ENCODE measurements at regions not wholly inside any gene's neighbourhood (a gene's known extent, or its start where the extent isn't known, plus 50 kb on each side); places are given as distances from the start of the nearest gene placed in this dataset.

- no peak for TF ChIP-seq ZNF394 (tag by site-specific recombination; IDR thresholded peaks at IDR 0.05; ENCODE audit: borderline replicate concordance)
- no peak for TF ChIP-seq ZNF561 (tag by site-specific recombination; IDR thresholded peaks at IDR 0.05; ENCODE audit: borderline replicate concordance)
Measured at GRCh38 chr10:123433539-123433938, 232.6 kb upstream of the GPR26 start (continued).

DNA sequence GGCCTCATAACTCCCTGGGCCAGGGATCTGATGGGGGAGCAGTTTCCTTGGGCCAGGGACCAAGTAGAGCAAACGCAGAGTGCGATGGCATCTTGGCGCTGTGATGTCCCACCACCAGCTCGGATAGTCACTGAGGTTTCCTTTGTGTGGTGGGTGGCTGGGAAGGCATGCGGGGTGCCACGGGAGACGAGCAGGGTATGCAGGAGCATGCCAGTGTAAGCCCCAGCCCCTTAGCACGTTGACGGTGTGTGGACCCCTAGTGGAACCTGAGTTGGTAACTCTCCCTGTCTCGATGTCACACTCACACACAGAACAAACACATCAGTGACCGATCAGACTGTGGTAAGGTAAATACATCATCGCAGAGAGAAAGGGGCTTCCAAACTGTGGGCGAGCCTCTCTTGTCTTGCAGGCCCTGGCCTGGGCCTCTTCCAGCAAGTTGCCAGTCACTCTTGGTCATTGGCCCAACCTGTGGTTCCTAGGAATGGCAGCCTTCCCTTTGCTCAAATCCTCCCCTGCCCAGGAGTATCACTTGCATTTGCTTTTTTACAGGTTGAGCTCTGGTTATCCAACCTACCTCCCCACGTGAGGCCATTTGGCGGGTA, 231.6 kb upstream of the GPR26 start:
- ChIA-PET CTCF (interaction anchor here (0.5 to 0.6 kb wide), 2 partner anchors 303 to 558 kb away, joined by 3 read pairs; no protein-coding TSS in a partner anchor), POLR2A (no interaction called here)
- Histone ChIP-seq H3K4me1 (ENCODE audit: control insufficient read depth, insufficient read depth, low read length) (no peaks in the 10 kb centered on the region), H3K36me3 (ENCODE audit: control insufficient read depth in 2 of 2, insufficient read depth in 1 of 2, low read length in 2 of 2) (no peaks in the 10 kb centered on the region), H3K27ac (ENCODE audit: extremely low read depth, low read depth, low read length) (no peak overlapping the region), H3K9me3 (ENCODE audit: control insufficient read depth, insufficient read depth, low read depth, low read length) (no peaks in the 10 kb centered on the region), H3K4me3 (ENCODE audit: low read depth, low read length) (no peak overlapping the region)
- TF ChIP-seq, protein P1, sequence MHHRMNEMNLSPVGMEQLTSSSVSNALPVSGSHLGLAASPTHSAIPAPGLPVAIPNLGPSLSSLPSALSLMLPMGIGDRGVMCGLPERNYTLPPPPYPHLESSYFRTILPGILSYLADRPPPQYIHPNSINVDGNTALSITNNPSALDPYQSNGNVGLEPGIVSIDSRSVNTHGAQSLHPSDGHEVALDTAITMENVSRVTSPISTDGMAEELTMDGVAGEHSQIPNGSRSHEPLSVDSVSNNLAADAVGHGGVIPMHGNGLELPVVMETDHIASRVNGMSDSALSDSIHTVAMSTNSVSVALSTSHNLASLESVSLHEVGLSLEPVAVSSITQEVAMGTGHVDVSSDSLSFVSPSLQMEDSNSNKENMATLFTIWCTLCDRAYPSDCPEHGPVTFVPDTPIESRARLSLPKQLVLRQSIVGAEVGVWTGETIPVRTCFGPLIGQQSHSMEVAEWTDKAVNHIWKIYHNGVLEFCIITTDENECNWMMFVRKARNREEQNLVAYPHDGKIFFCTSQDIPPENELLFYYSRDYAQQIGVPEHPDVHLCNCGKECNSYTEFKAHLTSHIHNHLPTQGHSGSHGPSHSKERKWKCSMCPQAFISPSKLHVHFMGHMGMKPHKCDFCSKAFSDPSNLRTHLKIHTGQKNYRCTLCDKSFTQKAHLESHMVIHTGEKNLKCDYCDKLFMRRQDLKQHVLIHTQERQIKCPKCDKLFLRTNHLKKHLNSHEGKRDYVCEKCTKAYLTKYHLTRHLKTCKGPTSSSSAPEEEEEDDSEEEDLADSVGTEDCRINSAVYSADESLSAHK (tag by site-specific recombination; IDR thresholded peaks at IDR 0.05) = no peak
- TF ChIP-seq GFI1B (tag by site-specific recombination; IDR thresholded peaks at IDR 0.05) (no peak), PATZ1 (tag by site-specific recombination; IDR thresholded peaks at IDR 0.05) (no peak), ZNF2 (tag by site-specific recombination; IDR thresholded peaks at IDR 0.05) (no peak), SP2 (tag by site-specific recombination; IDR thresholded peaks at IDR 0.05) (no peak), KLF10 (tag by site-specific recombination; IDR thresholded peaks at IDR 0.05) (no peak), ZNF518A (tag by site-specific recombination; conservative IDR thresholded peaks at IDR 0.05; ENCODE audit: low read depth) (no peak), ZBTB20 (tag by site-specific recombination; IDR thresholded peaks at IDR 0.05) (no peak), ZNF837 (tag by site-specific recombination; IDR thresholded peaks at IDR 0.05) (no peak), KLF7 (tag by site-specific recombination; IDR thresholded peaks at IDR 0.05; ENCODE audit: borderline replicate concordance) (no peak), ZNF830 (tag by site-specific recombination; IDR thresholded peaks at IDR 0.05; ENCODE audit: low read depth) (no peak), ZNF416 (tag by site-specific recombination; IDR thresholded peaks at IDR 0.05) (no peak)
- TF ChIP-seq, protein P2, sequence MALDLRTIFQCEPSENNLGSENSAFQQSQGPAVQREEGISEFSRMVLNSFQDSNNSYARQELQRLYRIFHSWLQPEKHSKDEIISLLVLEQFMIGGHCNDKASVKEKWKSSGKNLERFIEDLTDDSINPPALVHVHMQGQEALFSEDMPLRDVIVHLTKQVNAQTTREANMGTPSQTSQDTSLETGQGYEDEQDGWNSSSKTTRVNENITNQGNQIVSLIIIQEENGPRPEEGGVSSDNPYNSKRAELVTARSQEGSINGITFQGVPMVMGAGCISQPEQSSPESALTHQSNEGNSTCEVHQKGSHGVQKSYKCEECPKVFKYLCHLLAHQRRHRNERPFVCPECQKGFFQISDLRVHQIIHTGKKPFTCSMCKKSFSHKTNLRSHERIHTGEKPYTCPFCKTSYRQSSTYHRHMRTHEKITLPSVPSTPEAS (tag by site-specific recombination; IDR thresholded peaks at IDR 0.05) = no peak

Measured in HEK293 (cell line).